Caco-2 (cell line): ENCODE measurements at regions not wholly inside any gene's neighbourhood (a gene's known extent, or its start where the extent isn't known, plus 50 kb on each side); places are given as distances from the start of the nearest gene placed in this dataset.

Experiments
- BruUV-seq: library from RNA; stranded (reverse); fragments of 400-500 nt; replicated peaks from 2 replicates; lab custom pipeline; 2021; lab: Mats Ljungman, UMichigan
- CTCF ChIA-PET: fragments of 300-600 bp; sonication (Branson Sonifier 250); formaldehyde crosslinking; loops from one replicate; lab custom pipeline; 2022; ENCODE audit warnings: antibody characterized with exemption; lab: Charles Lee
- POLR2A ChIA-PET: fragments of 300-600 bp; sonication (Branson Sonifier 250); formaldehyde crosslinking; loops from one replicate; lab custom pipeline; 2022; ENCODE audit warnings: antibody characterized with exemption; lab: Charles Lee
- DNase-seq, 2 experiments: peaks; one replicate each; pipeline versions ENCODE4 v3.0.0 to v3.0.0-alpha.2; 2020 to 2022
- H3K27me3 ChIP-seq: replicated peaks from 2 replicates; pipeline ENCODE4 v1.6.0; 2011; ENCODE audit warnings: low read length; ENCODE audit not compliant: control insufficient read depth, insufficient read depth
- H3K36me3 ChIP-seq: 2 replicates; pipeline ENCODE4 v1.5.1; 2011; ENCODE audit warnings: low read length; ENCODE audit not compliant: control insufficient read depth, insufficient read depth
- H3K4me1 ChIP-seq: fragments of 250-450 bp; sonication (Bioruptor Pico); 2 replicates; pipeline ENCODE4 v1.5.1; 2020; ENCODE audit warnings: mild to moderate bottlenecking
- H3K4me3 ChIP-seq: 2 replicates; pipeline ENCODE4 v1.5.1; 2011; ENCODE audit warnings: low read depth, mild to moderate bottlenecking, control low read depth, low read length
- H3K9me3 ChIP-seq: fragments of 250-450 bp; sonication (Bioruptor Pico); 2 replicates; pipeline ENCODE4 v1.5.1; 2020; ENCODE audit warnings: mild to moderate bottlenecking, moderate library complexity
- H3K27ac Mint-ChIP-seq: one replicate; pipeline ENCODE4 v1.8.0; 2022; ENCODE audit warnings: mixed read lengths; ENCODE audit not compliant: unreplicated experiment
- H3K27me3 Mint-ChIP-seq: one replicate; pipeline ENCODE4 v1.8.0; 2022; ENCODE audit warnings: mixed read lengths; ENCODE audit not compliant: insufficient read depth, unreplicated experiment
- H3K36me3 Mint-ChIP-seq: one replicate; pipeline ENCODE4 v1.8.0; 2022; ENCODE audit warnings: mild to moderate bottlenecking, mixed read lengths; ENCODE audit not compliant: insufficient read depth, unreplicated experiment
- H3K4me1 Mint-ChIP-seq: one replicate; pipeline ENCODE4 v1.8.0; 2022; ENCODE audit warnings: low read depth, mixed read lengths; ENCODE audit not compliant: unreplicated experiment
- H3K4me3 Mint-ChIP-seq: one replicate; pipeline ENCODE4 v1.8.0; 2022; ENCODE audit warnings: mild to moderate bottlenecking, moderate library complexity, mixed read lengths; ENCODE audit not compliant: unreplicated experiment
- H3K9me3 Mint-ChIP-seq: one replicate; pipeline ENCODE4 v1.8.0; 2022; ENCODE audit warnings: mixed read lengths; ENCODE audit not compliant: unreplicated experiment
- CTCF ChIP-seq, 2 experiments: fragments of 200-600 bp in 1 of 2; IDR thresholded peaks; 1 replicate in 1 of 2; 2 replicates in 1 of 2; pipeline versions ENCODE4 v1.5.1 to v1.8.0; 2011 to 2022; ENCODE audit warnings: antibody characterized with exemption in 1 of 2, control low read depth in 1 of 2, inconsistent platforms in 1 of 2, low read depth in 1 of 2, low read length in 1 of 2, mild to moderate bottlenecking in 1 of 2, moderate library complexity in 1 of 2; ENCODE audit not compliant: insufficient read depth in 1 of 2, severe bottlenecking in 1 of 2, unreplicated experiment in 1 of 2
- intact Hi-C: fragments of 100-400 bp; cut with micrococcal nuclease; formaldehyde crosslinking; loops from one replicate; pipeline ENCODE4 v1.10.0; 2022; ENCODE audit not compliant: unreplicated experiment

DNA sequence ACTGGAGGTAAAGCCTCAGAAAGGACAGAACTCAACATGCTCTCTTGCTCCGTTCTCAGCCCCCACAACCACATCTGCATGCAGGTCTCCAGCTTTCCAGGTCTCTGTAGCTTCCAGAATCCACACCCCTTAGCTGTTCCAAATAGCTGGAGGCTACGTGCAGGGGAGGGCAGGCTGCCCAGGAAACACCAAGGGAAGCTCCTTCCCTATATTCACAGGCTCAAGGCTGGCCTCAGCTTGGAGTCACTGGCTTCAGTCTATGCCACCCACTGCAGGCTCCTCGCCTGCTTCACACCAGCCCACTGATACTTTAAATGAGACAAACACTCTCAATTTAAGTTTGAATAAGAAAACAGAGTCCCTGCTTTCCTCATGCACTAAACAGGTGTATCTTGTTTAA is 73.3 kb downstream of the ASCL4 start:
- H3K27me3 ChIP-seq = no peaks in the 10 kb centered on the region
- TF ChIP-seq CTCF (IDR thresholded peaks at IDR 0.05; ENCODE audit: insufficient read depth in 1 of 2, low read depth in 1 of 2, low read length in 1 of 2, severe bottlenecking in 1 of 2, unreplicated experiment in 1 of 2) = no peak
- POLR2A ChIA-PET = no interaction called here

DNA sequence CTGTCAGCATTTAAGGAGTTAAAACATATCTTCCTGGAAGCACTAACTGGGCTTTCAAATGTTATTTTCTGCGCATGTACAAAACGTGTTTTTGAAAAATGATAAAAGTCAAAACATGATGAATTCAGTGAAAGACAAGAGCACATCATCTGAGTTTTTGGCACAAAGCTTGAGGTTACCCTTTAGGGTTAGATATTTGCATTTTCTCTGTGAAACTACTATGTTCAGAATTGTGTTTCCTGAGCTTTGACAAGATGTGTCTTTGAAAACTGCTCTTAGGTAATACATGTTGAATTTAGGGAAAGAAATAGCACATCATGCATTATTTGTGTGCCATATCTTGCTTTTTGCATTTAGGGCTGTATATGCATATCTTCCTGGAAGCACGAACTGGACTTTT is 79.0 kb downstream of the ASCL4 start:
- POLR2A ChIA-PET = no interaction called here
- Histone ChIP-seq H3K4me1 (peaks cover 3% of the 10 kb centered on the region; the same call in 1 of the 2 replicates), H3K27me3 (no peaks in the 10 kb centered on the region), H3K4me3 (no peak overlapping the region), H3K36me3 (no peaks in the 10 kb centered on the region), H3K9me3 (no peaks in the 10 kb centered on the region)
- Mint-ChIP-seq H3K36me3 (no peaks in the 10 kb centered on the region), H3K4me1 (peaks cover 9% of the 10 kb centered on the region), H3K27me3 (peaks cover 5% of the 10 kb centered on the region), H3K4me3 (no peak overlapping the region), H3K27ac (no peak overlapping the region), H3K9me3 (peaks cover 18% of the 10 kb centered on the region)
- DNase-seq = no peak
- BruUV-seq = no TSS peak
- CTCF ChIA-PET = no interaction called here
- TF ChIP-seq CTCF (IDR thresholded peaks at IDR 0.05; ENCODE audit: insufficient read depth in 1 of 2, low read depth in 1 of 2, low read length in 1 of 2, severe bottlenecking in 1 of 2, unreplicated experiment in 1 of 2) = no peak
- intact Hi-C loops = no loop called here

More for the DNA sequence above, 73.3 kb downstream of the ASCL4 start:
- Mint-ChIP-seq H3K4me3 (no peak overlapping the region), H3K27ac (no peak overlapping the region), H3K4me1 (peaks cover 12% of the 10 kb centered on the region), H3K36me3 (no peaks in the 10 kb centered on the region), H3K9me3 (peaks cover 18% of the 10 kb centered on the region), H3K27me3 (peaks cover 2% of the 10 kb centered on the region)
- intact Hi-C loops = no loop called here
- no peak overlapping the region for H3K4me3 ChIP-seq
- BruUV-seq = no TSS peak
- DNase-seq = no peak
- CTCF ChIA-PET = no interaction called here
- no peaks in the 10 kb centered on the region for H3K9me3 ChIP-seq
- no peaks in the 10 kb centered on the region for H3K36me3 ChIP-seq
- peaks cover 4% of the 10 kb centered on the region; the same call in 1 of the 2 replicates for H3K4me1 ChIP-seq

DNA sequence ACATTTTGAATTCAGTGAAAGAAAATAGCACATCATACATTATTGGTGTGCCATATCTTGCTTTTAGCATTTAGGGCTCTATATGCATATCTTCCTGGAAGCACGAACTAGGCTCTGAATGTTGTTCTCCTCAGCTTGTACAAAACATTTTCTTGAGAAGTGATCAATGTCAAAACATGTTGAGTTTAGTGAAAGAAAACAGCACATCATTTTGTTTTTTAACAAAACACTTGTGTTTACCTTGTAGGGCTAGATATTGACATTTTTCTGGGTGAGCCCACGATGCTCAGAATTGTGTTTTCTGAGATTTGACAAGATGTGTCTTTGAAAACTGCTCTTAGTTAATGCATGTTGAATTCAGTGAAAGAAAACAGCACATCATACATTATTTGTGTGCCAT is 81.0 kb downstream of the ASCL4 start:
- no peak overlapping the region for H3K4me3 ChIP-seq
- no peak for DNase-seq
- H3K4me1 Mint-ChIP-seq = no peaks in the 10 kb centered on the region
- no peak for TF ChIP-seq CTCF (IDR thresholded peaks at IDR 0.05; ENCODE audit: insufficient read depth in 1 of 2, low read depth in 1 of 2, low read length in 1 of 2, severe bottlenecking in 1 of 2, unreplicated experiment in 1 of 2)
- H3K36me3 Mint-ChIP-seq = no peaks in the 10 kb centered on the region
- no TSS peak for BruUV-seq
- ChIA-PET CTCF (no interaction called here), POLR2A (no interaction called here)
- no peaks in the 10 kb centered on the region for H3K9me3 ChIP-seq
- intact Hi-C loops = no loop called here
- H3K36me3 ChIP-seq = no peaks in the 10 kb centered on the region
- H3K27me3 ChIP-seq = no peaks in the 10 kb centered on the region
- H3K4me3 Mint-ChIP-seq = no peak overlapping the region
- no peaks in the 10 kb centered on the region for H3K4me1 ChIP-seq
- H3K27me3 Mint-ChIP-seq = peaks cover 15% of the 10 kb centered on the region
- H3K27ac Mint-ChIP-seq = no peak overlapping the region
- H3K9me3 Mint-ChIP-seq = no peaks in the 10 kb centered on the region
